ENCODE measurements at regions not wholly inside any gene's neighbourhood (a gene's known extent, or its start where the extent isn't known, plus 50 kb on each side); places are given as distances from the start of the nearest gene placed in this dataset.

DNA sequence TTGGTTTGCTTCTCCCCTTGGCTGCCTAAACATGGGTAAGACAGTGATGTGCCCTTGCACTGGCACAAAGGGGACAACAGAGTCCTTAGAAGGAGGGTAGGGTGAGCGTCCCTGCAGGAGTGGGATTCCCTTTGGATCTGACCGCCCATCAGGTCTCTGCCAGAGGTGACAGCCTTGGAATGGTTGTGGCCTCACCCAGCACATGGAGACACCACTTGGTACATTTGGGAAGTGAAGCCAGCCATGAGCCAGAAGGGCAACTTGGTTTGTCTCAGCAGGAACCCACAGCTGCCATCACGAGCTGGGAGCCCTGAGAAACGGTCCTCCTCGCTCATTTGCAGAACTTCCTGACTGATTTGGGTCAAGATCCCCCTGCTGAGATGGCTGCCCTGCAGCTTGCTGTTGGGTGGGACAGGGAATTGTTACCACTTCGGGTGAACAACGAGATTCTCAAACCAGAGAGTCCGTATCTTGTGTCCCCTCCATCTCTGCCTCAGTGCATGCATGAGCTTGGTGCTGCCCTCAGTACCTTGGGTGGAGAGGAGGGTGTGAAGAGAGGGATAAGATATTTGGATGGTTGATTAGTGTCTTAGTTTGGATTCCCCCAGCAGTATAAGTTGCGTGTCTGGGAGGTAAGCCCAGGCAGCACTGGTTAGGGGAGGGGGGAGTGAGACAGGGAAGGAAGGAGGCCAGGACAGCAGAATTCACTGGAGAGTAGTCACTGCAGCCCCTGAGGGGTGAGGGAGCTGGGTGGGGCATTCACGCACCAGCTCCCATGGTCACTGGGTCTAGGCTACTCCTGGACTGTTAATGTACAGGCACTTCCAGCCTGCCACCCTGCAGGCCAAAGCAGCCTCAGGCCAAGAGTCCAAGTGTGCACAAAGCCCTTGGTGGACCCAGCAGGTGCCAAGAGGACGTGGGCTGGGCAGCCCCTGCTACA is 168.8 kb upstream of the TOPAZ1 start:
- H3K36me3 ChIP-seq (replicated peaks; ENCODE audit: insufficient read depth, low read depth), result no peaks in the 10 kb centered on the region
- H4K20me1 ChIP-seq (ENCODE audit: insufficient read depth, poor library complexity, severe bottlenecking), result no peaks in the 10 kb centered on the region
- no peaks in the 10 kb centered on the region for H3K79me2 ChIP-seq
- TF ChIP-seq EZH2 (IDR thresholded peaks at IDR 0.05; ENCODE audit: borderline replicate concordance), result no peak
- TF ChIP-seq, protein P1, sequence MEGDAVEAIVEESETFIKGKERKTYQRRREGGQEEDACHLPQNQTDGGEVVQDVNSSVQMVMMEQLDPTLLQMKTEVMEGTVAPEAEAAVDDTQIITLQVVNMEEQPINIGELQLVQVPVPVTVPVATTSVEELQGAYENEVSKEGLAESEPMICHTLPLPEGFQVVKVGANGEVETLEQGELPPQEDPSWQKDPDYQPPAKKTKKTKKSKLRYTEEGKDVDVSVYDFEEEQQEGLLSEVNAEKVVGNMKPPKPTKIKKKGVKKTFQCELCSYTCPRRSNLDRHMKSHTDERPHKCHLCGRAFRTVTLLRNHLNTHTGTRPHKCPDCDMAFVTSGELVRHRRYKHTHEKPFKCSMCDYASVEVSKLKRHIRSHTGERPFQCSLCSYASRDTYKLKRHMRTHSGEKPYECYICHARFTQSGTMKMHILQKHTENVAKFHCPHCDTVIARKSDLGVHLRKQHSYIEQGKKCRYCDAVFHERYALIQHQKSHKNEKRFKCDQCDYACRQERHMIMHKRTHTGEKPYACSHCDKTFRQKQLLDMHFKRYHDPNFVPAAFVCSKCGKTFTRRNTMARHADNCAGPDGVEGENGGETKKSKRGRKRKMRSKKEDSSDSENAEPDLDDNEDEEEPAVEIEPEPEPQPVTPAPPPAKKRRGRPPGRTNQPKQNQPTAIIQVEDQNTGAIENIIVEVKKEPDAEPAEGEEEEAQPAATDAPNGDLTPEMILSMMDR (IDR thresholded peaks at IDR 0.05; ENCODE audit: poor library complexity), result no peak
- no peak for TF ChIP-seq EZH2phosphoT487 (IDR thresholded peaks at IDR 0.05; ENCODE audit: low read depth, severe bottlenecking, unreplicated experiment)
- H2AFZ ChIP-seq, result no peak overlapping the region
- H3K4me3 ChIP-seq, result no peak overlapping the region
- no peak overlapping the region for H3K27ac ChIP-seq
- no peaks in the 10 kb centered on the region for H3K9me3 ChIP-seq (ENCODE audit: low read depth)
- no peak overlapping the region for H3K4me2 ChIP-seq
- WGBS (ENCODE audit: low lambda C conversion rate, missing lambda C conversion rate), result 94% methylated on average over 11 of the region's 11 CpGs
- no peak for DNase-seq (ENCODE audit: low spot score)
- H3K4me1 ChIP-seq (ENCODE audit: insufficient read depth), result no peaks in the 10 kb centered on the region
- no peaks in the 10 kb centered on the region for H3K27me3 ChIP-seq
- no peaks in the 10 kb centered on the region for H3K9me2 ChIP-seq (replicated peaks; ENCODE audit: insufficient read depth)

DNA sequence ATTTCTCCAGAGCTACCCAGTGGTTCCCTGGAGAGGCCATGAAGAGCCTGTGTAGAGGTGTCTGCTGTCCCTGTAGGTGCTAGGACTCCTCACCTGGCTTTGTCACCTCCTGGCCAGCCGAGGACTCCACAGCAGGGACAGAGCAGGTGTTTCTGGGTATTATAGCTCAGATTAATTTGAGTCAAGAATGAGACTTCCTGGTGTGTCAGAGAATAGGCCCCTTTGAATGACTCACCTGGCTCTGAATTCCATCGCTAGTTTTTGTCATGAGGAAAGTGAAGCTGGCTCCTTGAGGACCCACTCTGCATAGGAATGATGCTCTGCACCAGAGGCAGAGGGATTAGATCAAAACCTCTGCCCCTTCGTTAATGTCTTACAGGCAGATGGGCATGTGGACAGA is 167.5 kb upstream of the TOPAZ1 start:
- Histone ChIP-seq H3K27ac (no peak overlapping the region), H3K9me3 (ENCODE audit: low read depth) (no peaks in the 10 kb centered on the region), H3K36me3 (replicated peaks; ENCODE audit: insufficient read depth, low read depth) (no peaks in the 10 kb centered on the region), H3K27me3 (no peaks in the 10 kb centered on the region), H3K4me3 (no peak overlapping the region), H3K9me2 (replicated peaks; ENCODE audit: insufficient read depth) (no peaks in the 10 kb centered on the region), H3K4me2 (no peak overlapping the region), H2AFZ (no peak overlapping the region), H3K79me2 (no peaks in the 10 kb centered on the region), H3K4me1 (ENCODE audit: insufficient read depth) (no peaks in the 10 kb centered on the region), H4K20me1 (ENCODE audit: insufficient read depth, poor library complexity, severe bottlenecking) (no peaks in the 10 kb centered on the region)
- no peak for DNase-seq (ENCODE audit: low spot score)
- 66% methylated on average over 3 of the region's 3 CpGs for WGBS (ENCODE audit: low lambda C conversion rate, missing lambda C conversion rate)
- TF ChIP-seq EZH2phosphoT487 (IDR thresholded peaks at IDR 0.05; ENCODE audit: low read depth, severe bottlenecking, unreplicated experiment) (no peak), EZH2 (IDR thresholded peaks at IDR 0.05; ENCODE audit: borderline replicate concordance) (no peak)
- TF ChIP-seq, protein P1 (IDR thresholded peaks at IDR 0.05; ENCODE audit: poor library complexity), result no peak

DNA sequence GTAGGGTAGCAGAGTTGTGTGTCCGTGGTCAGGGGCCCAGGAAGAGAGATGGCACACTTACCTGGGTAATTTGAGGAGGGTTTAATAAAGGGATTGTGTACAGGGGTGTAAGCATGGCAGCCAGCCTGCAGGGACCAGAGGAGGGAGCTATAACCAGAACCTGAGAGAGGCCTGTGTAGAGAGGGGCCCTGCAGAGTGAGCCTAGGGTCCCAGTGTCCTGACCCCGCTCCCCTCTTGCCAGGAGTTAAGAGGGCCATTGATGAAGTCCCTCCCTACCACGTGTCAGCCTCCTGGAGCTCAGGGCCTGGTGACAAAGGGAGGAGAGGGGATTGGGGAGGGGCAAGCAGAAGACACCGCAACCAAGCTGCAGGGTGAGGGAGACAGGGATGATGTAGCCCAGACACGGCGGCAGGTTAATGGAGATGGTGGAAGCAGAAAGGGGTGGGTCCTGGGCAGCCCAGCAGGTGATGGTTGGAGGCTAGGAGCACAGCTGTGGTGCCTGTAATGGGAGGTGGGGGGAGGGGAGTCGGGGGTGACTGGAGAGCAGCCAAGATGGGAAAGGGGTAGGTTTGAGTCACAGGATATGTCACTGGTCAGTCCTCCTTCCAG is 165.4 kb upstream of the TOPAZ1 start:
- DNase-seq (ENCODE audit: low spot score), result no peak
- Histone ChIP-seq H3K4me1 (ENCODE audit: insufficient read depth) (no peaks in the 10 kb centered on the region), H3K36me3 (replicated peaks; ENCODE audit: insufficient read depth, low read depth) (no peaks in the 10 kb centered on the region), H3K79me2 (no peaks in the 10 kb centered on the region), H4K20me1 (ENCODE audit: insufficient read depth, poor library complexity, severe bottlenecking) (no peaks in the 10 kb centered on the region), H3K27ac (no peak overlapping the region), H3K4me2 (no peak overlapping the region), H3K9me3 (ENCODE audit: low read depth) (no peaks in the 10 kb centered on the region), H2AFZ (no peak overlapping the region), H3K9me2 (replicated peaks; ENCODE audit: insufficient read depth) (no peaks in the 10 kb centered on the region), H3K4me3 (no peak overlapping the region), H3K27me3 (no peaks in the 10 kb centered on the region)
- 71% methylated on average over 6 of the region's 7 CpGs for WGBS (ENCODE audit: low lambda C conversion rate, missing lambda C conversion rate)
- TF ChIP-seq EZH2 (IDR thresholded peaks at IDR 0.05; ENCODE audit: borderline replicate concordance) (no peak), EZH2phosphoT487 (IDR thresholded peaks at IDR 0.05; ENCODE audit: low read depth, severe bottlenecking, unreplicated experiment) (no peak)
- TF ChIP-seq, protein P1 (IDR thresholded peaks at IDR 0.05; ENCODE audit: poor library complexity), result no peak

All from hepatocyte (in vitro differentiated cells).